ENCODE measurements at regions not wholly inside any gene's neighbourhood (a gene's known extent, or its start where the extent isn't known, plus 50 kb on each side); places are given as distances from the start of the nearest gene placed in this dataset.

DNA sequence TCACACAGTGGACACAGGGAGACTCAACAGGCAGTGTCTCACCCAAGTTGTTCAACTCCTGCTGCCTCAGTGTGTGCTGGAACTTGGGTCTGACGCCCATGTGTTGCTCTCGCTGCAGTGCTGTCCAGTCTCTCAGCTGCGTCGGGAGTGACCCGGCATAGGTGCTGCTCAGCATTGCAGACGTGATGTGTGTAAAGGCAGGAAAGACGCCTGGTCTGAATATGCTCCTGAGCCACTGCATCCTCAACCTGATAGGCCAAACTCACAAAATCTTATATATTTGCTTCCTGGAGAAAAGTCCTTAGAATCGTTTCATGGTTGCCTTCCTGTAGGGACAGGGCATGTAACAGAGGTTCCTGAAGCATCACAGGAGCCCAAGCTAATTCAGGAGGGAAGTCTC lies 152.9 kb downstream of the INSIG2 start:
- Histone ChIP-seq H3K27me3 (ENCODE audit: control insufficient read depth in 1 of 2, insufficient read depth in 2 of 2, low read length in 2 of 2) (peaks cover 0 to 5% of the 10 kb centered on the region in 2 experiments), H3K36me3 (ENCODE audit: insufficient read depth, low read length) (no peaks in the 10 kb centered on the region), H3K4me3 (ENCODE audit: low read length) (no peak overlapping the region), H3K27ac (ENCODE audit: low read depth in 1 of 2, low read length in 2 of 2) (no peak overlapping the region), H3K4me1 (ENCODE audit: insufficient read depth, low read length) (no peaks in the 10 kb centered on the region), H3K9me3 (ENCODE audit: control insufficient read depth in 1 of 2, insufficient read depth in 1 of 2, low read length in 2 of 2) (no peaks in the 10 kb centered on the region)
- no peak overlapping the region for H3K27ac Mint-ChIP-seq
- no peak for DNase-seq
- peaks cover 7% of the 10 kb centered on the region for H3K9me3 Mint-ChIP-seq
- ChIA-PET POLR2A (no interaction called here), CTCF (no interaction called here)
- no peaks in the 10 kb centered on the region for H3K36me3 Mint-ChIP-seq (ENCODE audit: low read depth)
- peaks cover 47% of the 10 kb centered on the region for H3K27me3 Mint-ChIP-seq
- TF ChIP-seq, protein P1, sequence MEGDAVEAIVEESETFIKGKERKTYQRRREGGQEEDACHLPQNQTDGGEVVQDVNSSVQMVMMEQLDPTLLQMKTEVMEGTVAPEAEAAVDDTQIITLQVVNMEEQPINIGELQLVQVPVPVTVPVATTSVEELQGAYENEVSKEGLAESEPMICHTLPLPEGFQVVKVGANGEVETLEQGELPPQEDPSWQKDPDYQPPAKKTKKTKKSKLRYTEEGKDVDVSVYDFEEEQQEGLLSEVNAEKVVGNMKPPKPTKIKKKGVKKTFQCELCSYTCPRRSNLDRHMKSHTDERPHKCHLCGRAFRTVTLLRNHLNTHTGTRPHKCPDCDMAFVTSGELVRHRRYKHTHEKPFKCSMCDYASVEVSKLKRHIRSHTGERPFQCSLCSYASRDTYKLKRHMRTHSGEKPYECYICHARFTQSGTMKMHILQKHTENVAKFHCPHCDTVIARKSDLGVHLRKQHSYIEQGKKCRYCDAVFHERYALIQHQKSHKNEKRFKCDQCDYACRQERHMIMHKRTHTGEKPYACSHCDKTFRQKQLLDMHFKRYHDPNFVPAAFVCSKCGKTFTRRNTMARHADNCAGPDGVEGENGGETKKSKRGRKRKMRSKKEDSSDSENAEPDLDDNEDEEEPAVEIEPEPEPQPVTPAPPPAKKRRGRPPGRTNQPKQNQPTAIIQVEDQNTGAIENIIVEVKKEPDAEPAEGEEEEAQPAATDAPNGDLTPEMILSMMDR (IDR thresholded peaks at IDR 0.05), result no peak
- H3K4me1 Mint-ChIP-seq (ENCODE audit: low read depth), result no peaks in the 10 kb centered on the region
- no peak overlapping the region for H3K4me3 Mint-ChIP-seq
- intact Hi-C loops (cut with DNase I, micrococcal nuclease), result no loop called here
- no peak for ATAC-seq (ENCODE audit: poor library complexity)

DNA sequence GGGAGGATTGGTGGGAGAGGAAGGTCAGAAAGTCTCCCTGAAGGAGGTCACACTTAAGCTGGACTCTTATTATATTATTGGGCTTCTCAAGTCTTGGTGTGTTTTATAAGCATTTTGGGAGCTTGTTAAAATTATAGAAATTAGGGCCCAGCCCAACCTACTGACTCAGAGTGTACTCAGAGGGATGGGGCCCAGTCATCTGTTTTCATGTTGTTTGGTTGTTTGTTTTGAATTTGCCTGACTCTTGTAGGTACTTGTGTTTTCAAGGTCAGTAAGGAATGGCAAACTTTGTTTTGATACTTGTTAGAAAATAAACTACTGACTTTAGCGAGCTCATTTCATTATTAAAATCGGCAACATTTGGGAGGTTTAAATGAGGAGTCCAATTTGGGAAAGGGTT lies 152.0 kb downstream of the INSIG2 start:
- POLR2A ChIA-PET, result no interaction called here
- intact Hi-C loops (cut with DNase I, micrococcal nuclease), result no loop called here
- Histone ChIP-seq H3K36me3 (ENCODE audit: insufficient read depth, low read length) (no peaks in the 10 kb centered on the region), H3K4me1 (ENCODE audit: insufficient read depth, low read length) (no peaks in the 10 kb centered on the region), H3K9me3 (ENCODE audit: control insufficient read depth in 1 of 2, insufficient read depth in 1 of 2, low read length in 2 of 2) (no peaks in the 10 kb centered on the region), H3K27ac (ENCODE audit: low read depth in 1 of 2, low read length in 2 of 2) (no peak overlapping the region), H3K4me3 (ENCODE audit: low read length) (no peak overlapping the region), H3K27me3 (ENCODE audit: control insufficient read depth in 1 of 2, insufficient read depth in 2 of 2, low read length in 2 of 2) (peaks cover 0 to 5% of the 10 kb centered on the region in 2 experiments)
- CTCF ChIA-PET, result no interaction called here
- ATAC-seq (ENCODE audit: poor library complexity), result no peak
- peaks cover 7% of the 10 kb centered on the region for H3K9me3 Mint-ChIP-seq
- H3K4me1 Mint-ChIP-seq (ENCODE audit: low read depth), result no peaks in the 10 kb centered on the region
- H3K36me3 Mint-ChIP-seq (ENCODE audit: low read depth), result no peaks in the 10 kb centered on the region
- DNase-seq, result no peak
- TF ChIP-seq, protein P1 (IDR thresholded peaks at IDR 0.05), result no peak
- peaks cover 50% of the 10 kb centered on the region for H3K27me3 Mint-ChIP-seq
- H3K4me3 Mint-ChIP-seq, result no peak overlapping the region
- H3K27ac Mint-ChIP-seq, result no peak overlapping the region

DNA sequence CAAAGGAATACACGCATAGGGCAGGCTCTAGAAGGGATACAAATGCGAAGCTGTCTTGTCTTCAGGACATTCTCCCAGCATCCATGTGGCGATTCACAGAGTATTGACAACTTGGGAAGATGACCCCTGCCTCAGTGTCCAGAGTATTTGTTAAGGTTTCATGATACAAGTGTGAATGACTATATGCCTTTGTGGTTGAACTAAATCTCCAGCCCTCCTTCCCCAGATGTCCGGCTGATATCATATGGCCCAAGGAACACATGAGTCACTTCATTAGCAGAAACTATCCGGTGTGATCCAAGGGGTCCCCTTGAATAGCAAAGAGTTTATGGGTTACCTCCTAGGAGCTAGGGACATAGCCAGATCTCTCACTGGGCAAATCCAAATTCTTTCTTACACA lies 151.0 kb downstream of the INSIG2 start:
- Histone ChIP-seq H3K27ac (ENCODE audit: low read depth in 1 of 2, low read length in 2 of 2) (no peak overlapping the region), H3K27me3 (ENCODE audit: control insufficient read depth in 1 of 2, insufficient read depth in 2 of 2, low read length in 2 of 2) (no peaks in the 10 kb centered on the region), H3K4me3 (ENCODE audit: low read length) (no peak overlapping the region), H3K36me3 (ENCODE audit: insufficient read depth, low read length) (no peaks in the 10 kb centered on the region), H3K9me3 (ENCODE audit: control insufficient read depth in 1 of 2, insufficient read depth in 1 of 2, low read length in 2 of 2) (no peaks in the 10 kb centered on the region), H3K4me1 (ENCODE audit: insufficient read depth, low read length) (no peaks in the 10 kb centered on the region)
- no peaks in the 10 kb centered on the region for H3K36me3 Mint-ChIP-seq (ENCODE audit: low read depth)
- no peak for DNase-seq
- H3K9me3 Mint-ChIP-seq, result peaks cover 7% of the 10 kb centered on the region
- H3K4me1 Mint-ChIP-seq (ENCODE audit: low read depth), result no peaks in the 10 kb centered on the region
- ATAC-seq (ENCODE audit: poor library complexity), result no peak
- intact Hi-C loops (cut with DNase I, micrococcal nuclease), result no loop called here
- no peak overlapping the region for H3K27ac Mint-ChIP-seq
- CTCF ChIA-PET, result no interaction called here
- H3K4me3 Mint-ChIP-seq, result no peak overlapping the region
- POLR2A ChIA-PET, result no interaction called here
- TF ChIP-seq, protein P1 (IDR thresholded peaks at IDR 0.05), result no peak
- H3K27me3 Mint-ChIP-seq, result peaks cover 48% of the 10 kb centered on the region
